NB4 (cell line): ENCODE measurements at regions not wholly inside any gene's neighbourhood (a gene's known extent, or its start where the extent isn't known, plus 50 kb on each side); places are given as distances from the start of the nearest gene placed in this dataset.
"Not testable (repeated sequence)": the region's sequence is repeated elsewhere in the genome, so short reads cannot be mapped to it uniquely, and the experiment has no call there.

Experiments used
- DNase-seq: peaks from one replicate; pipeline ENCODE4 v3.0.0; 2010; ENCODE audit warnings: low read depth
- H3K4me3 ChIP-seq: one replicate; pipeline ENCODE4 v1.5.1; 2011; ENCODE audit warnings: mild to moderate bottlenecking, low read depth, low read length, moderate library complexity
- MYC ChIP-seq: IDR thresholded peaks from 2 replicates; pipeline ENCODE4 v1.6.1; 2011; ENCODE audit warnings: low read depth, low read length
- POLR2A ChIP-seq: IDR thresholded peaks from 2 replicates; pipeline ENCODE4 v1.6.1; 2011; ENCODE audit warnings: mild to moderate bottlenecking; ENCODE audit not compliant: insufficient read length; ENCODE audit errors: extremely low read depth
- TF ChIP-seq, protein P1 (sequence below): IDR thresholded peaks from 2 replicates; pipeline ENCODE4 v1.6.1; 2011; ENCODE audit warnings: low read depth, low read length
- TF ChIP-seq, protein P2 (sequence below): IDR thresholded peaks from one replicate; pipeline ENCODE4 v1.5.1; 2012; ENCODE audit warnings: low read depth, low read length

- no peak for DNase-seq
- TF ChIP-seq, protein P1, sequence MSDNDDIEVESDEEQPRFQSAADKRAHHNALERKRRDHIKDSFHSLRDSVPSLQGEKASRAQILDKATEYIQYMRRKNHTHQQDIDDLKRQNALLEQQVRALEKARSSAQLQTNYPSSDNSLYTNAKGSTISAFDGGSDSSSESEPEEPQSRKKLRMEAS, result no peak
- TF ChIP-seq, protein P2, sequence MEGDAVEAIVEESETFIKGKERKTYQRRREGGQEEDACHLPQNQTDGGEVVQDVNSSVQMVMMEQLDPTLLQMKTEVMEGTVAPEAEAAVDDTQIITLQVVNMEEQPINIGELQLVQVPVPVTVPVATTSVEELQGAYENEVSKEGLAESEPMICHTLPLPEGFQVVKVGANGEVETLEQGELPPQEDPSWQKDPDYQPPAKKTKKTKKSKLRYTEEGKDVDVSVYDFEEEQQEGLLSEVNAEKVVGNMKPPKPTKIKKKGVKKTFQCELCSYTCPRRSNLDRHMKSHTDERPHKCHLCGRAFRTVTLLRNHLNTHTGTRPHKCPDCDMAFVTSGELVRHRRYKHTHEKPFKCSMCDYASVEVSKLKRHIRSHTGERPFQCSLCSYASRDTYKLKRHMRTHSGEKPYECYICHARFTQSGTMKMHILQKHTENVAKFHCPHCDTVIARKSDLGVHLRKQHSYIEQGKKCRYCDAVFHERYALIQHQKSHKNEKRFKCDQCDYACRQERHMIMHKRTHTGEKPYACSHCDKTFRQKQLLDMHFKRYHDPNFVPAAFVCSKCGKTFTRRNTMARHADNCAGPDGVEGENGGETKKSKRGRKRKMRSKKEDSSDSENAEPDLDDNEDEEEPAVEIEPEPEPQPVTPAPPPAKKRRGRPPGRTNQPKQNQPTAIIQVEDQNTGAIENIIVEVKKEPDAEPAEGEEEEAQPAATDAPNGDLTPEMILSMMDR, result no peak
- TF ChIP-seq MYC, result no peak
- no peak for TF ChIP-seq POLR2A
- H3K4me3 ChIP-seq, result no peak overlapping the region
These were observed 1281.2 kb upstream of the NUDT12 start for GRCh38 chr5:104843822-104844221.

- no peak for TF ChIP-seq POLR2A
- TF ChIP-seq, protein P1, result no peak
- no peak for TF ChIP-seq MYC
- TF ChIP-seq, protein P2, result no peak
- no peak overlapping the region for H3K4me3 ChIP-seq
- DNase-seq, result no peak
These were observed 1277.7 kb upstream of the NUDT12 start for GRCh38 chr5:104840284-104840683.

DNA sequence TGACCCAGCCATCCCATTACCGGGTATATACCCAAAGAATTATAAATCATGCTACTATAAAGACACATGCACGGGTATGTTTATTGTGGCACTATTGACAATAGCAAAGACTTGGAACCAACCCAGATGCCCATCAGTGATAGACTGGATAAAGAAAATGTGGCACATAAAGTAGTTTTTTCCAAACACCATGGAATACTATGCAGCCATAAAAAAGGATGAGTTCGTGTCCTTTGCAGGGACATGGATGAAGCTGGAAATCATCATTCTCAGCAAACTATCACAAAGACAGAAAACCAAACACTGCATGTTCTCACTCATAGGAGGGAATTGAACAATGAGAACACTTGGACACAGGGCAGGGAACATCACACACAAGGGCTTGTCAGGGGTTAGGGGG lies 1268.9 kb upstream of the NUDT12 start:
- not testable (repeated sequence) for DNase-seq, H3K4me3 ChIP-seq

DNA sequence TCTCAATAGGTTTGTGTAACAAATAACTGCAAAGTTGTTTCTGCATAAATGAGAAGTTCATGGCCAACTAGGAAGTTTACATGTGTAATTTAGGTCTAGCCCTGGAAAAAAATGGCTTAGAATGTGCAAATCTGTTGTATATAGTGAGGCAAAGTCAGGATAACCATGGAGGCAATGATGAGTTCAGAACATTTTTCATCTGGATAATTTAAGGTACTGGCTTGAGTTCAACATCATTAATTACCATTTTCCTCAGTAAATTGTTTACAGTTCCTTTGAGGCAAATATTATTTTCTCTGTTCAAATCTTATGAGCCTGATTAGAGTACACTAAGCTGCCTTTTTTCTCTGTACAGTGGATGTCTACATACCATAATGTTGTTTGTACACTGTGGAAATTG lies 1259.0 kb upstream of the NUDT12 start:
- TF ChIP-seq, protein P1, result no peak
- TF ChIP-seq MYC, result no peak
- no peak for TF ChIP-seq POLR2A
- TF ChIP-seq, protein P2, result no peak
- no peak overlapping the region for H3K4me3 ChIP-seq
- no peak for DNase-seq

- TF ChIP-seq POLR2A (no peak), MYC (no peak)
- TF ChIP-seq, protein P1, result no peak
- TF ChIP-seq, protein P2, result no peak
- H3K4me3 ChIP-seq, result no peak overlapping the region
- no peak for DNase-seq
These were observed 1254.5 kb upstream of the NUDT12 start for GRCh38 chr5:104817127-104817526.

DNA sequence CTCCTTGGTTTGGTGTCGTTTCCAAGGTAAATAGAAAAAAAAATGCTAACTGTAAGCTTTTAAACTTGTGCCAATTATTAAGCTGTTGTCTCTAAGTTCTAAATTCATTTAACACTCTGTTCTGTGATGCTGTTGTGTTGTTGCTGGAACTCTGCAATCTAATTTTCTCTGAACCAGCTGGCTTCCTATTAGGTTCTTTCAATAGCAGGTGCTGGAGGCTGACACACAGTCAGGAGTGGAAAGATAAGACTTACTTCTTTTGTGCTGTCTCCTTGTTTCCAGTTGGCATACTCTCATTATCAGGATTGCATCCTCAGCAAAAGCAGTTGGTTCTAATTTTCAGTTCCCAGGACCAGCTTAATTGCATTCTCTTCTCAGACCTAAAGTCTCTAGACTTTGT lies 1252.6 kb upstream of the NUDT12 start:
- TF ChIP-seq POLR2A (no peak), MYC (no peak)
- TF ChIP-seq, protein P1, result no peak
- TF ChIP-seq, protein P2, result no peak
- no peak overlapping the region for H3K4me3 ChIP-seq
- no peak for DNase-seq
